ENCODE measurements at regions not wholly inside any gene's neighbourhood (a gene's known extent, or its start where the extent isn't known, plus 50 kb on each side); places are given as distances from the start of the nearest gene placed in this dataset.

- TF ChIP-seq, protein P1, sequence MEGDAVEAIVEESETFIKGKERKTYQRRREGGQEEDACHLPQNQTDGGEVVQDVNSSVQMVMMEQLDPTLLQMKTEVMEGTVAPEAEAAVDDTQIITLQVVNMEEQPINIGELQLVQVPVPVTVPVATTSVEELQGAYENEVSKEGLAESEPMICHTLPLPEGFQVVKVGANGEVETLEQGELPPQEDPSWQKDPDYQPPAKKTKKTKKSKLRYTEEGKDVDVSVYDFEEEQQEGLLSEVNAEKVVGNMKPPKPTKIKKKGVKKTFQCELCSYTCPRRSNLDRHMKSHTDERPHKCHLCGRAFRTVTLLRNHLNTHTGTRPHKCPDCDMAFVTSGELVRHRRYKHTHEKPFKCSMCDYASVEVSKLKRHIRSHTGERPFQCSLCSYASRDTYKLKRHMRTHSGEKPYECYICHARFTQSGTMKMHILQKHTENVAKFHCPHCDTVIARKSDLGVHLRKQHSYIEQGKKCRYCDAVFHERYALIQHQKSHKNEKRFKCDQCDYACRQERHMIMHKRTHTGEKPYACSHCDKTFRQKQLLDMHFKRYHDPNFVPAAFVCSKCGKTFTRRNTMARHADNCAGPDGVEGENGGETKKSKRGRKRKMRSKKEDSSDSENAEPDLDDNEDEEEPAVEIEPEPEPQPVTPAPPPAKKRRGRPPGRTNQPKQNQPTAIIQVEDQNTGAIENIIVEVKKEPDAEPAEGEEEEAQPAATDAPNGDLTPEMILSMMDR (conservative IDR thresholded peaks at IDR 0.05; ENCODE audit: low read depth, low read length), result no peak
- no peak for TF ChIP-seq EZH2 (IDR thresholded peaks at IDR 0.05; ENCODE audit: borderline replicate concordance, low read depth, low read length, poor library complexity, severe bottlenecking)
Measured at GRCh38 chr20:52280407-52280806, 88.8 kb upstream of the ZFP64 start.
